HCT116 (cell line): ENCODE measurements at regions not wholly inside any gene's neighbourhood (a gene's known extent, or its start where the extent isn't known, plus 50 kb on each side); places are given as distances from the start of the nearest gene placed in this dataset.

Experiments used
- ATAC-seq: fragments of 200-7000 bp; cut with Tn5 transposase; 2 replicates; pipeline ENCODE4 v1.9.1; 2020; ENCODE audit warnings: mild to moderate bottlenecking, moderate library complexity
- BruUV-seq: library from RNA; stranded (reverse); fragments of 400-500 nt; replicated peaks from 2 replicates; lab custom pipeline; 2021; lab: Mats Ljungman, UMichigan
- CTCF ChIA-PET: fragments of 300-600 bp; sonication (Branson Sonifier 250); formaldehyde crosslinking; loops from one replicate; lab custom pipeline; 2021; ENCODE audit warnings: antibody characterized with exemption; lab: Charles Lee
- POLR2A ChIA-PET: fragments of 300-600, 350-600 bp; sonication (Branson Sonifier 250); formaldehyde crosslinking; loops from one replicate; lab custom pipeline; 2021; ENCODE audit warnings: antibody characterized with exemption; lab: Charles Lee
- RAD21 ChIA-PET, 2 experiments: fragments of 300-600 bp; sonication (Branson Sonifier 250); formaldehyde crosslinking; loops; one replicate each; lab custom pipeline; 2023; ENCODE audit warnings: low total read pairs in 2 of 2; ENCODE audit not compliant: uncharacterized antibody in 2 of 2, unreplicated experiment in 2 of 2, low non-redundant PET in 1 of 2; lab: Charles Lee
- DNase-seq: peaks from one replicate; pipeline ENCODE4 v3.0.0-alpha.2; 2010; ENCODE audit warnings: low read depth, low spot score
- H2AFZ ChIP-seq: fragments of 200-600 bp; shearing (Covaris generic), sonication (generic); 2 replicates; pipeline ENCODE4 v1.6.1; 2017; ENCODE audit warnings: low read depth, mixed run types, mixed read lengths, antibody characterized with exemption, low read length; ENCODE audit not compliant: poor library complexity, severe bottlenecking
- H3K27ac ChIP-seq: 2 replicates; pipeline ENCODE4 v1.5.1; 2012; ENCODE audit warnings: low read depth, low read length
- H3K27me3 ChIP-seq: fragments of 200-600 bp; sonication (generic); 2 replicates; pipeline ENCODE4 v1.6.1; 2016; ENCODE audit warnings: mixed run types, low read length, mixed read lengths; ENCODE audit not compliant: insufficient read depth
- H3K36me3 ChIP-seq, 2 experiments: fragments of 200-500 bp in 1 of 2; fragments of 200-600 bp in 1 of 2; sonication (Bioruptor generic) in 1 of 2; sonication (generic) in 1 of 2; 2 replicates each; pipeline versions ENCODE4 v1.5.1 to v1.6.1; 2014 to 2016; ENCODE audit warnings: low read length in 2 of 2, inconsistent platforms in 1 of 2, mixed read lengths in 1 of 2, mixed run types in 1 of 2; ENCODE audit not compliant: insufficient read depth in 2 of 2, control insufficient read depth in 1 of 2
- H3K4me1 ChIP-seq, 2 experiments: fragments of 200-600 bp in 1 of 2; sonication (generic) in 1 of 2; 2 replicates each; pipeline versions ENCODE4 v1.5.1 to v1.6.1; 2012 to 2017; ENCODE audit warnings: low read length in 2 of 2, inconsistent platforms in 1 of 2, mild to moderate bottlenecking in 1 of 2, mixed read lengths in 1 of 2, mixed run types in 1 of 2, moderate library complexity in 1 of 2; ENCODE audit not compliant: insufficient read depth in 2 of 2, control insufficient read depth in 1 of 2
- H3K4me2 ChIP-seq: fragments of 200-600 bp; sonication (generic); 2 replicates; pipeline ENCODE4 v1.6.1; 2017; ENCODE audit warnings: mixed run types, low read length, mixed read lengths
- H3K4me3 ChIP-seq, 2 experiments: fragments of 200-600 bp in 1 of 2; sonication (generic) in 1 of 2; replicated peaks in 1 of 2; 2 replicates each; pipeline ENCODE4 v1.5.1; 2011 to 2016; ENCODE audit warnings: low read length in 2 of 2, control low read depth in 1 of 2, low read depth in 1 of 2, mild to moderate bottlenecking in 1 of 2, mixed read lengths in 1 of 2, mixed run types in 1 of 2
- H3K79me2 ChIP-seq: fragments of 200-600 bp; sonication (generic); 2 replicates; pipeline ENCODE4 v1.6.1; 2017; ENCODE audit warnings: mild to moderate bottlenecking, mixed run types, low read length, moderate library complexity, mixed read lengths; ENCODE audit not compliant: insufficient read depth
- H3K9ac ChIP-seq: fragments of 200-600 bp; sonication (generic); 2 replicates; pipeline ENCODE4 v1.6.1; 2016; ENCODE audit warnings: low read length, mixed read lengths
- H3K9me2 ChIP-seq: fragments of 200-600 bp; sonication (generic), shearing (Covaris generic); 2 replicates; pipeline ENCODE4 v1.6.1; 2017; ENCODE audit warnings: mixed run types, mild to moderate bottlenecking, moderate library complexity; ENCODE audit not compliant: insufficient read depth
- H3K9me3 ChIP-seq, 2 experiments: fragments of 200-500 bp in 1 of 2; fragments of 200-600 bp in 1 of 2; sonication (Bioruptor generic) in 1 of 2; sonication (generic) in 1 of 2; 2 replicates each; pipeline ENCODE4 v1.6.1; 2014 to 2017; ENCODE audit warnings: low read length in 2 of 2, mixed read lengths in 2 of 2, inconsistent platforms in 1 of 2, low read depth in 1 of 2, mild to moderate bottlenecking in 1 of 2, mixed run types in 1 of 2, moderate library complexity in 1 of 2; ENCODE audit not compliant: control insufficient read depth in 1 of 2, insufficient read depth in 1 of 2
- H4K20me1 ChIP-seq: fragments of 200-600 bp; sonication (generic), shearing (Covaris generic); 2 replicates; pipeline ENCODE4 v1.6.1; 2017; ENCODE audit warnings: mixed run types, mild to moderate bottlenecking, moderate library complexity; ENCODE audit not compliant: insufficient read depth
- CBX3 ChIP-seq: IDR thresholded peaks from 2 replicates; pipeline ENCODE4 v1.6.1; 2012; ENCODE audit warnings: low read depth
- EGR1 ChIP-seq: IDR thresholded peaks from 2 replicates; pipeline ENCODE4 v1.6.1; 2012; ENCODE audit warnings: low read depth
- EZH2 ChIP-seq: fragments of 200-600 bp; sonication (generic); IDR thresholded peaks from 2 replicates; pipeline ENCODE4 v1.6.1; 2017; ENCODE audit warnings: antibody characterized with exemption, mixed run types
- JUND ChIP-seq: IDR thresholded peaks from 2 replicates; pipeline ENCODE4 v1.6.1; 2012
- MAX ChIP-seq: IDR thresholded peaks from 2 replicates; pipeline ENCODE4 v1.6.1; 2012
- POLR2A ChIP-seq: IDR thresholded peaks from 2 replicates; pipeline ENCODE4 v1.7.0; 2011; ENCODE audit warnings: borderline replicate concordance; ENCODE audit not compliant: insufficient read depth, insufficient read length; ENCODE audit errors: extremely low read depth
- RAD21 ChIP-seq: IDR thresholded peaks from 2 replicates; pipeline ENCODE4 v1.6.1; 2012; ENCODE audit warnings: low read depth, mild to moderate bottlenecking
- REST ChIP-seq: IDR thresholded peaks from 2 replicates; pipeline ENCODE4 v1.6.1; 2012; ENCODE audit warnings: low read depth
- SRF ChIP-seq: IDR thresholded peaks from 2 replicates; pipeline ENCODE4 v1.6.1; 2012; ENCODE audit warnings: low read depth
- TCF7L2 ChIP-seq: IDR thresholded peaks from 2 replicates; pipeline ENCODE4 v1.7.0; 2011; ENCODE audit warnings: borderline replicate concordance, inconsistent platforms; ENCODE audit not compliant: insufficient read depth, insufficient read length; ENCODE audit errors: extremely low read depth
- YY1 ChIP-seq: IDR thresholded peaks from 2 replicates; pipeline ENCODE4 v1.6.1; 2011; ENCODE audit warnings: low read length, low read depth, moderate library complexity, mild to moderate bottlenecking; ENCODE audit not compliant: insufficient replicate concordance; ENCODE audit errors: extremely low read depth
- ZFX ChIP-seq: fragments of 450-650 bp; IDR thresholded peaks from 2 replicates; pipeline ENCODE4 v1.6.1; 2017
- ZNF274 ChIP-seq: fragments of 200-500 bp; sonication (Bioruptor generic); IDR thresholded peaks from 2 replicates; pipeline ENCODE4 v1.6.1; 2014; ENCODE audit warnings: mild to moderate bottlenecking, low read depth, low read length, inconsistent platforms
- intact Hi-C: fragments of 100-400 bp; cut with micrococcal nuclease; formaldehyde crosslinking; loops from 2 replicates; pipeline ENCODE4 v1.10.0; 2022
- TF ChIP-seq, protein P1 (sequence below): IDR thresholded peaks from 2 replicates; pipeline ENCODE4 v1.6.1; 2012

DNA sequence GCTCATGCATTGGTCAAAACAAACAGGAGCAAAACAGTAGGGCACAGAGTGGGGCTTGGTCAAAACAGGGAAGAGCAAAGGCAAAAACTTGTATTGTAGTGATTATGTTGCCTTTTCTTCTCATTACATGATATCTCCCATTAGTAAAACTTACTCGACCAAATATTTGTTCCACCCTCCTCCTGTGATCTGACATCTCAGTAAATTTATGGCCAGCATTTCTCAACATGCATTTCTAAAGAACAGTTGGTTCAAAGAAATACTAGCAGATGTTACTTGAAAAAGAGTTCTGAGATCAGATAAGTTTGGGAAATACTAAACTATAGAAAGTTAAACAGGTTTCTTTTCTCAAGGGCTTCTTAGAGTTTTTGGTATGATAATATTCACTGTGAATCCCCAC is 423.1 kb downstream of the FIGN start:
- POLR2A ChIA-PET = no interaction called here

More for the DNA sequence above, 423.1 kb downstream of the FIGN start:
- BruUV-seq = no TSS peak
- CTCF ChIA-PET = no interaction called here
- Histone ChIP-seq H3K4me1 (no peaks in the 10 kb centered on the region), H3K4me3 (no peak overlapping the region), H3K9ac (no peak overlapping the region), H3K36me3 (no peaks in the 10 kb centered on the region), H2AFZ (no peak overlapping the region), H3K9me2 (no peaks in the 10 kb centered on the region), H3K4me2 (no peak overlapping the region), H3K27ac (no peak overlapping the region), H3K9me3 (no peaks in the 10 kb centered on the region), H4K20me1 (no peaks in the 10 kb centered on the region), H3K79me2 (no peaks in the 10 kb centered on the region), H3K27me3 (peaks cover 4% of the 10 kb centered on the region; the same call in 1 of the 2 replicates)
- intact Hi-C loops = no loop called here
- TF ChIP-seq RAD21 (no peak), EZH2 (no peak), POLR2A (no peak), JUND (no peak), REST (no peak), ZNF274 (no peak), EGR1 (no peak), CBX3 (no peak), SRF (no peak), MAX (no peak), ZFX (no peak), YY1 (no peak), TCF7L2 (no peak)
- TF ChIP-seq, protein P1, sequence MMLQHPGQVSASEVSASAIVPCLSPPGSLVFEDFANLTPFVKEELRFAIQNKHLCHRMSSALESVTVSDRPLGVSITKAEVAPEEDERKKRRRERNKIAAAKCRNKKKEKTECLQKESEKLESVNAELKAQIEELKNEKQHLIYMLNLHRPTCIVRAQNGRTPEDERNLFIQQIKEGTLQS = no peak
- no peak for DNase-seq
- no peak for ATAC-seq
- RAD21 ChIA-PET = no interaction called here
